GOT3 (cell line): ENCODE measurements at regions not wholly inside any gene's neighbourhood (a gene's known extent, or its start where the extent isn't known, plus 50 kb on each side); places are given as distances from the start of the nearest gene placed in this dataset.

Experiments used
- DNase-seq: peaks from one replicate; lab custom pipeline; 2025; ENCODE audit warnings: mixed read lengths; lab: John Stamatoyannopoulos, UW

DNA sequence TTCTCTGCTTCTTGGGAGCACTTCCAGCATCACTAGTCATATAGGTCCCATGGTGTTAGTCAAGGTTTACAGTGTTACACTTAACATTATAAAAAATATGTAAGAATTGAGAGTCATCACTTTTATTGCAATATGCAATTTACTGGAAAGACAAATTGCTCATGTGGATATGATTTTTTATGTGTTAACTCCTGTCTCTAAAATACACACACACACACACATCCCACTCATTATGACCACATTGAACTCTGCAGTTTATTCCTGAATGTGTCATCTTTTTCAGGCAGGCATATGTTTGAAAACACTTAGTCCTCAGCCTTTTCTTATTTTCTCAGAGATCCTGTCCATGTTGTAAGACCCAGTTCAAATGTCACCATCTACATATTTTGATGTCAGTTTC is 148.5 kb upstream of the MRPS30 start:
- DNase-seq: no peak

DNA sequence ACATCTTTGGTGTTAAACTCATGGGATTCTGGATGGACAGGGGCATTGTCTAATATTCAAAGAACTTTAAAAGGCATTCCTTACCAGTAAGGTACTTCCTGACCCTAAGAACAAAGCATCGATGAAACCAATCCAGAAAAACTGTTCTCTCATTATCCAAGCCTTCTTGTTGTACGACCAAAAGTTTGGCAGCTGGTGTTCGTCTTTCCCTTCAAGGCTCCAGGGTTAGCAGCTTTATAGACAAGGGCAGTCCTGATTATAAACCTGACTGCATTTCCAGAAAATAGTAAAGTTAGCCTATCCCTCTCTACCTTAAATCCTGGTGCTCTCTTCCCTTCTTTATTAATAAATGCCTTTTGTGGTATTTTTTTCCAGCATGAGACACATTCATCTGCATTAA is 149.4 kb upstream of the MRPS30 start:
- no peak for DNase-seq

DNA sequence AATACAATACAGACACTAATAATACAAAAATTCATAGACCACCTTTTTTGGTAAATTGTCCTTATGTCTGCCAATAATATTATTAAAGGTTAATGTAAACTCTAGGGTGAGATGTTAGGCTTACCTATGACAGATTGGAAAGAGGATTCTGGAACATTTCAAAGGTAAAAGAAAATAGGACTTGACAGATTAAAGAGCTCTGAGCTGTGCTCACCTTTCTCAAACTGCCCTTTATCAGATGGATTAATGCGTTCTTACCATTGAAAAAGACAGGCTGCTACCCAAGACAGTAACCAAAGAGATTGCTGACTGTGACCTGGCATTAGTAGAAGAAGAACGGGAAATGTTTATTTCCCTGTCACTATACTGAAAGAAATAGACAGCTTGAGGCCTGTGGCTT is 156.1 kb upstream of the MRPS30 start:
- no peak for DNase-seq

DNA sequence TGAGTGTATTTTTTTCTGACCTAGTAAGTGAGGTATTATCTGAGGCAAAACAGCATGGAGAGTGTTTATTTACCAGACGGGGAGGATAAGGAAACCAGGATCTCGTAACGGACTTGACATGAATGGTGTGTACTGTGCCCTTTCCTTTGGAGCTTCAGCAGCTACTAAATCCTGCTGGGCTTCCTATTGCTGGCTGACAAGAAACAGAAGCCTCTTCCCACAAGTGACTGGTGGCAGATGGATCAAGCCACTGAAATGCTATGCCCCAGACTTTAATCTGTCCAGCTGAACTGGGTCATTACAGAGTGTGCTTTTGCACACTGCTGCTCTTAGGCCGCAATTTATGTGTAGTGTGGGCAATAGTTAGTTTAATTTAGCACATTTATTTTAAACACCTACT is 162.7 kb upstream of the MRPS30 start:
- no peak for DNase-seq

DNA sequence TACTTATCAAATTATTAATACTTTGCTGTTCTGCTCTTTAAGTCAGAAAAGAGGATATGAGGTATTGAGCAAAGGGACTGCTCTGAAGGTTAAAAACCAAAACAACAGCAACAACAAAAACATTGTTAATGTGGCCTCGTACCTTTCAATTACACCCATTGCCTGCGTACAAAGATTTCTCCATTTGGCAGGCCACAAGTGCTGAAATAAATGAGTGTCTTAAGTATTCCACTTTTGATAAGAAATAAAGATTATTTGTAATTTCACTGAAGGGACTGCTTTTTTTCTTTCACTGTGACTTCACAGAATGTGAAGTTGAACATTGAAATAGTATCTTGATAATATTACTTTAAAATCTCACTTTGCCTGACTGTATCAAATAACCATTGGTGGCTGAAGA is 163.2 kb upstream of the MRPS30 start:
- no peak for DNase-seq

DNA sequence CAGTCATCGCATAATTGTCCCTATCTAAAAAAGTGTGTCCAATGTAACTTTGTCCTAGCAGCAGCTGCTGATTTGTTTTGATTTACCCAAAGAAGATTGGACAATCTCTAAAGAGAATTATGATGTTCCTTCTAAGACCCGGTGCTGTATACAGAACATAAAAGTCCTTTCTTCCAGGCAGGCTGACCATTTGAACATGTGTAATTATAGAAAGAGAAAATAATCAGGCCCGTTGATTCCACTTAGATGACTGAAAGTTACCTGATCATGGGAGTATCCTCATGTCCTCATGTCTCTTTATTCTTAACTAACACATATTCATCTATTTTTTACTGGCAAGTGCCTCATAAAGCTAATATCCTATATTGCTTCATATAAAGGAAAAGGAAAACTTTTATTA is 164.1 kb upstream of the MRPS30 start:
- no peak for DNase-seq

DNA sequence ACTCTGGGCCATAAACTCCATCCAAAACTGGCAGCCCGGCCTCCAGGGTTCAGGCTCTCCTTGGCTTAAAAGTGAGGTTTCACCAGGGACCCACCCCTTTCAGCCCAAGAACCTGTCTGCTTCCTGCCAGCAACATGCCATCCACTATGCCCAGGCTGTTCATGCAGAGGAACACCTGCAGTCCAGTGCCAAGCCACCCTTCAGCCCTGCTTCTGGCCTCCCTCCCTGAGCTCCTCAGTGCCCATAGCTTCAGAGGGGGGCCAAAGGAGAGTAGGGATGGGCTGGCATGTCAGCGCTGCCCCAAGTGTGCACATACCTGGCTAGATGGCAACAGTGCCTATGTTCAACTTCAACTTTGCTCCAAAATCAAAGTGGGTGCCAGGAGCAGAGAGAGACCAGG is 166.9 kb upstream of the MRPS30 start:
- no peak for DNase-seq

DNA sequence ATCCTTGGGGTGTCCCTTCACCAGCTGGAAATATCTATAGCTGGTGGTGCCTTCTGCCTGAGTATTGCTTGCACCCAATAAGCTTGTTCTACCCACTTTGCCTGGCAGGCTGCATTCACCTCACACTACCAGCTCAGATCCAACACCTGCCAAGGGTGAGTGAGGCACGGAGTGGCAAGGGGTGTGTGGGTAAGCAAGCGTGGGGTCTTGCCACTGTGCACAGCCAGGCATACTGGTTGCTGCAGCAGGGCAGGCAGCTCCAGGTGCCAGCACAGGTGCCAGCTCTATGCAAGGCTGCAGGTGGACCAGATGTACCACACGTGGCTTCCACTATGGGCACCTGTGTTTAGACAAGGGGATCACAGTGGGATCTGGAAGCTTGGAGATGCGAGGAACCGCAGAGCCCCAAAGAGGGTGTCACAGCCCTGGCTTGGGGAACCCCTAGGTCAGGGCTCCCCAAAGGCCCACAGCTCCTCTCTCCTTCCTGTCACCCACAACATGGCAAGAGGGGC is 167.7 kb upstream of the MRPS30 start:
- DNase-seq: no peak

DNA sequence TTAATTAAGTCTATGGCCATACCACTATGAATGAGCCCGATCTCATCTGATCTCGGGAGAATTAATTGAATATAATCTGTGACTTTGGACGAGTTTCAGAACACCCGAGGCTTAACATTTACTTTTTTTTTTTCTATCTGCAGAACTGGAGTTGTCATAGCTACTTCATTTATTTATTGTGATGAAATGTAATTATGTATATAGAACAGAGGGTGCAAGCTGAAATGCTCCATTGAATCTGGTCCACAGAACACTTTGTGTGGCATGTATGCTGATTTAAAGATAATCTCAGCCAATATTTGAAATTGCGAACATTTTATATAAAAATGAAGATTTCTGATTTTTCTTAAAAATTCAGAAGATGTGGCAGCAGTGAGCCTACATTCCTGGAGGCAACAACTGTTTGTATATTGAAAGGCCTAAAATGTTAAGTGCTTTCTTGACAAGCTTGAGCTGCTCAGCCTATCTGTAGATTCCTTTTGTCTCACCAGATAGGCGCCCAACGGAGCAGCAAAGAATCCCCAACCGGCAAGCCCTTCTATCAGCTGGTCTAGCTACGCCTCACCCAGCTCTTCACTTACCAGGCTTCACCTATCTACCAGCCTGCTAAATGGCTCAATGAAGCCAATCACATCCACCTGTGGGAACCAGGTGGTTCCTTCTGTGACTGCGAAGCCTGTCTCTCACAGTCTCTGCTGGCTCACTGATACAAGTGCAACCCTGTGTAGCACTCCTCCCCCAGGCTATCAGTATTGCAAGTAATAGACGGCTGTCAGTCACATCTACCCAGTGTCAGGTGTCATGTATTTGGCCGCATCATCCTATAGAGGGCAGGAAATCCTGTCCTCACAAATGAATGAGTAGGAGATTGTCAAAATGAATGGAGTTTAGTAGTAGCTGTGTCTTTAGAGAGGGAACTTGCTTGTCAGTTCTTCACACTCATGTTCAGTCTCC is 170.6 kb upstream of the MRPS30 start:
- no peak for DNase-seq

DNA sequence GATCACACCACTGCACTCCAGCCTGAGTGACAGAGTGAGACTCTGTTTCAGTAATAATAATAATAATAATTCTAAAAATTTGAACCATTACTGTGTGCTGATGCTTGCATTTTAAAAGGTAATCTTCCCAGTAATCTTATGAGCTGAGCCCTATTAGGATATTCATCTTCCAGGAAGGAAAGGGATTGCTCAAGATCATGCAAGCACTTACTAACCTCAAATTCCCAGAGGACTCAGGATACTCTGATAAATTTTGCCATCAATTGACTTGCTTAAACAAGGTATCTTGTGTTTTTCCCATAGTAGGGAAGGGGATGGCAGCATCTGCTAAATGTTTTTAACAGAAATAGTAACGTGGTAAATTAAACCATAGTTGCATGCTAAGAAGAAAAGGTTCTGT is 176.4 kb upstream of the MRPS30 start:
- DNase-seq: no peak

DNA sequence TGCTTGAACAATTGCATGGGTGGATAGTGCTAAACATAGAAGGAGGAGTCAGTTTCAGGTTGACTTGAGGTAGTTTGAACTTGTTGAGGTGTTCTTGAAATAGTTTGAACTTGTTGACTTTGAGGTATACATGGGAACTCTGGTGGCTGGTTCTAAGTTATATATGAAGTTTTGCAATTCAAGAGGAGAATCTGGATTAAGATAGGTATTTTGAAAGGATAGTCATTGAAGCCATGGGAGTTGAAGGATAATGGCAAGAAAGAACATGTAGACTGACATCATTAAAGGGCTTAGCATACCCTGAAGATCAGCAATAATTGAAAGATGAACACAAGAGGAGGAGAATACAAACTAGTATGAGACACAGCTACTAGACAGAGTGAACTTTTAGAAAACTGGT is 181.9 kb upstream of the MRPS30 start:
- no peak for DNase-seq

DNA sequence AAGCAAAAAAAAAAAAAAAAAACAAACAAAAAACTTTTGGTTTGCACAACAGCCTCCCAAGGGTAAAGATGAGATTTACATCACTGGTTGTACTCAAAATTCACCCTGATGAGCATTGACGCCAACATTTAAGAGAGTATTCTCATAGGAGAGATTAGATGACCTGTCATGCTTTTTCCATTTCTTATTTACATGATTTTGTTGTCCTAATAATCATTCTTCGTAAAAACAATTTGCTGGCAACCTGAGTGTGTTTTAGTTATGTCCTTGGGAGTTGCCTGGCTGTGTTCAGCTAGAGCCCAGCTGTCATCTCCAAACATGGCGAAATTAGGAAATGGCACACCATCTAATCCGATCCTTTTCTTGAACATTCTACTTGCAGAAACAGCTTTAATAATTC is 186.4 kb upstream of the MRPS30 start:
- DNase-seq: no peak

DNA sequence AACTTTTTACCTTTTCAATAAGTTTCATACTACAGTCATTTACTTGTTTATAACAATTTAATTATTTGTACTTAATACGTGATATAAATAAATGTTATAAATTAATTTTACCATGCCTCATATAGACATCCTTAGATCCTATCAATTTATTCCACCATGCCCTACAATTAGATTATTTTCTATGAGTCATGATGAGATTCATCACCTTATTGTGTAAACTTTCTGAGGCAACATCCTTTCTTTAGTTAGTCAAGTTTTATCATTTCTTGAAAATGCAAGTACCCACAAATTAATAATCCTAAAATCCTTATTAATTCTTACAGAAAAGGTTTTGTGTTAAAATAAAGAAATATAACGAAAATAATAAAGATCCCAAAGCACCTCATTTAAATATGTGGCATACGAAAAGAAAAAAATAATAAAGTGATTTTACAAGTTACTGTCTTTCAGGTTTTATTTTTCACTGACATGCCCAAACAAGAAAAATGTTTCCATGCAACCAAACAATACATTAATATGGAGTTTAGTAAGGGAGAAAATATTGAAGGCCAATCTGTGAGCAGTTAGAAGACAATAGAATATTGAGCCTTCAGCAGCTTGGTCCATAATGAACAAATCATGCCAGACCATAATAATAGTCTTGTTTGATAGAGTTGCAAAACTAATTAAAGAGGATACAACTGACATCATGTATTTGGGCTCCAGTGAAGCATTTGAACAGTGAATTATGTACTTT is 188.7 kb upstream of the MRPS30 start:
- DNase-seq: no peak

DNA sequence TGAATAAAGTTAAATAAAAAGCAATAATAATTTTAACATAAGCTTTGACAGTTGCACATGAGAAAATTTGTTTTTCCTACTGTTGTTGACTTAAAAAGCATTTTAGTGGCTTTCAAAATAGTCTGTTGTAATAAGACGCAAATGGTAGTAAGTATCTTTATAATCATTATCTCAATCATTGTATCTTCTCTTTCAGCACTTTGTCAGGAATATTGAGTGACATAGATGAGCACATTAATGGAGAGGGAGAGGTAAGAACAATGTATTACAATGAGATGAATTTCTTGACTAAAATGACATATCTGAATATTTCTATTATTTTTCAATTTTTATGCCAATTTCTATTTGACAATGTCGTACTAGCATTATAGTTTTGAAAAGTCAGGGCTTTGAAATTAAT is 193.9 kb upstream of the MRPS30 start:
- no peak for DNase-seq

DNA sequence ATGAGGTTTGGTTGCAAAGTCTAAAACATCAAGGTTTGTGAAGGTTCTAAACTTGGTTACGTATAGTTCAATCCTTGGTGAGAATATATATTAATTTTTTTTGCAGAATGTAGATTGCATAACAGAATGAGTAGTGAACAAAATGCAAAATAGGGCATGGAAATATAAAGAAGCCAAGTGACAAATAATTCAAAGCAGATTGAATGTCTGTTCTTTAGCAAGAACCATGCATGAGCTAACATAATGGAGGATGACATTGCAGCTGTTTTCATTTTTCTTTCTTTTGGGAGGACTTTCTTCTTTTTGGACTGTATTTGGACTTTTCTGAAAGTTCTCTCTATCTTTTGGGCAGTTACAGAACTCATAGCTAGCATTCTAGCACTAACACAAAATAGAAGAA is 194.8 kb upstream of the MRPS30 start:
- DNase-seq: no peak

DNA sequence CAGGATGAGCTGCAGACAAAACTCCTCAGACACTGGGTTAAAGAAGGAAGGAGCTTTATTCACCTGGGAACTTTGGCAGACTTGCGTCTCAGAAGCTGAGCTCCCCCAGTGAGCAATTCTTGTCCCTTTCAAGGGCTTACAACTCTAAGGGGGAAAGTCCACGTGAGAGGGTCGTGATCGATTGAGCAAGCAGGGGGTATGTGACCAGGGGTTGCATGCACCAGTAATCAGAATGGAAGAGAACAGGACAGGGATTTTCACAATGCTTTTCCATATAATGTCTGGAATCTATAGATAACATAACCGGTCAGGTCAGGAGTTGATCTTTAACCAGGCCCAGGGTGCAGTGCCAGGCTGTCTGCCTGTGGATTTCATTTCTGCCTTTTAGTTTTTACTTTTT is 202.8 kb upstream of the MRPS30 start:
- DNase-seq: no peak

DNA sequence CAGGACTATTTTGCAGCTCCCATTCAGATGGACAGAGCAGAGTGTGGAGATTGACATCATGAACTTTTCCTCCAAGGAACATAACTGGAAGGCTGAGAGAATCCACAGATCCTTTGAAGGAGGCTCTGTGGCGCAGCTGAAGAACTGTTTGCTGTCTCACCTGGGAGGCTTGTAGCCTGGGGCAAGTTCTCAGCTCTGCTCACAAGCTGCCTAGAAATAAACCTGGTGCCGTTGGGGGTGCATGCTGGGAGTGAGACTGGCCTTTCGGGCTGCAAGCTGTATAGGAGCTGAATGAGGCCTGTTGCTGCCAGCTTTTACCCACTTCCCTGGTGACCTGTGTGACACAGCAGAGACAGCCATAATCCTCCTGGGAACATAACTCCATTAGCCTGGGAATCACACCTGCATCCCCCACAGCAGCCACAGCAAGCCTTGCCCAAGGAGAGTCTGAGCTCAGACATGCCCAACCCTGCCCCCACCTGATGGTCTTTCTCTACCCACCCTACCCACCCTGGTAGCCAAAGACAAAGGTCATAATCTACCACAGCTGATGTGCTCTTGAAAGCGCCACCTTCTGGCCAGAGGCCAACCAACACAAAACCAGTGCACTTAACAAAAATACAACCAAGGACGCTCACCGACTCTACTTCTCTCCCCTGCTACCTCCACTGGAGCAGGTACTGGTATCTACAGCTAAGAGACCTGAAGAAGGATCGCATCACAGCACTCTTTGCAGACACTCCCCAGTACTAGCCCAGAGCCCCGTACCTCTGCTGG is 205.1 kb upstream of the MRPS30 start:
- no peak for DNase-seq

DNA sequence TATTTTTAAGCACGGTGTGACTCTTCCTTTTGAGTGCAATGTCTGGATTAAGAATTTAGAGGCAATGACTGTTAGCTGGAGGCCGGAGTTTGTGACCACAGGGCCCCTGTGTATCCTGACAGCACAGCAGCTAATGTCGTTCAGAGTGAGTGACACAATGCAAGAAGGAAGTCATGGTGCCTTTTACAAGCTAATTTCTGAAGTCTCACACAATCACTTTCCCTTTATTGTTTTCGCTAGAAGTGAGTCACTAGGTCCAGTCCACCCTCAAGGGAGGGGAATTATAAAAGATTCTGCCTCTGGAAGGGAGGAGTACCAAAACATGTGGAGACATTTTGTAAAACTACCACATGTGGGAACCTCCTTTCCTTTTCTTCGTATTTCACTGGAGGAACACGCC is 185.5 kb upstream of the FGF10 start:
- no peak for DNase-seq

DNA sequence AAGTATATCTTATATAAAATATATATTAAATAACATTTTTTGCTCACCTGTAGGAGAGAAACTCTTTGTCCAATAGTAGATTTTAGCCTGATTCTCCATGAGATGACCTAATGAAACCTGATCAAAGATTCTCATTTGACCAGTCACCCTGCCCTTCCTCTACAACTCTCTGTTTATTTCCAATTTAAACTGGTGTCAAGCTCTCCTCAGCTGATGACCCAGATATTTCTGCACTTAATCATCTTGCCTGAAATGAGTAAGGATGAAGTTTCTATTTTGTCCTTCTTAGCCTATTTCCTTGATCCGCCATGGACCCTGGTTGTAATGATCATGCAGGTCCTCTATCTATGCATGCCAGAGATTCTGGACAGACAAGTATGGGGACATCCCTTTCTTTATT is 179.3 kb upstream of the FGF10 start:
- DNase-seq: no peak

DNA sequence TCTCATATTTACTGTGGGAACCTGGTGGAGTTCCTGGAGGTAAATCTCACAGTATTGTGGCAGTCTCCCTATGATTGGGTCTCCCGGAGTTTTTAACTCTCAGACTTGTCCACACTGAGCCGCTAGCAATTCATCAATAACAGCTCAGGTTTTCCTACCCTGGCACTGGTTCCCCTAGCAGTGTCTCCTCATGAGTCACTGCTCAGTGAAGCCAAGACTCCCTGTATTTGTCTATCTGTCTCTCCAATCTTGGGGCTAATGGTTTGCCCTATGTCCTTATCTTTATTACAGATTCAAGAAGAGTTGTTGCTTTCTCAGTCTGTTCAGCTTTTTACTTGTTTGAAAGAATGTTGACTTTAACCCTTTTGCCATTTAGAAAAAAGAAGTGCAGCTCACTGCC is 176.7 kb upstream of the FGF10 start:
- no peak for DNase-seq

DNA sequence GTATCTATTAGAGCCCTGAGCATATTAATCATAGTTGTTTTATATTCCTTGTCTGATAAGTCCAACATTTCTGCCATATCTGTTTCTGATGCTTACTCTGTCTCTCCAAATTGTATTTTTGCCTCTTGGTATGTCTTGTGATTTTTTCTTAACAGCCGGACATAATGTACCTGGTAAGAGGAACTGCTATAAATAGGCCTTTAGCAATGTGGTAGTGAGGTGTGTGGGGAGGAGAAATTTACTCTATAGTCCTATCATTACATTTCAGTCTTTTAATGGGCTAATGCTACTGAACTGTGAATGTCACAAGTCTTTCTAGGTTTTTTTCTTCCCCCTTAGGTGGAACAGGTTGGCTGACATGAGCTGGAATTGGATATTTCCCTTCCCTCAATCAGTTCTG is 176.1 kb upstream of the FGF10 start:
- no peak for DNase-seq

DNA sequence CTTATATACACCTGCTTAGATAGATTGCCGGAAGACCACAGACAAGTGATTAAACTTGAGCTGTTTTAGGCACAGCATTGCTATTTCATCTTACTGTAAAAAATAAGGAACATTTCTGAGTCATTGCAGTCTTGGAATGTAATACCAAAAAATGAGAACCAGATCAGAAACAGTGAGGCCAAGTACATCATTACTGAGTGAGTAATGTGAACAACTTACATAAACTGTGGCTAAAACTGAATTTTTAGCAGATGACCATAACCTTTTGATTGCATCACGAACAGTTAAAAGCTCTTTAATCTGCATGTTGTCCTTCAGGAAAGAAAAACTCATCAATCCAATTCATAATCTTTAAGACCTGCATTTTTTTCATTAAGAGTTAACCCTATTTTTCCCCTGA is 157.1 kb upstream of the FGF10 start:
- no peak for DNase-seq

DNA sequence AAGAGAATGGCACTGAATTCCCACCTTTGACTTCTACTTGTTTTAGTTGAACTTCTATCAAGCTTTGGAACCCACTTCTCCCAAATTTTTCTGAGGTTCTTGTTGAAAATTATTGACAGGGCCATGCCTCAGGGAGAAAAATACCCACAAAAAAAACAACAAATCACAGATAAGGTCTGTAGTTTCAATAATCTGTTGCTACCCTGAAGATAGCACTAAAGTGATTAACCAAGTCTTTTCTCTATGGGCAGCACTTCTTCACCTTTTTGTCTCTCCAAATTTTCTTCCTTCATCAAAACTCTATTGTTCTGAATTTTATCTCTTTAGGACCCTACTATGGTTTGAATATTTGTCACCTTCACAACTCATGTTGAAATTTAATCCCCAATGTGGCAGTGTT is 154.3 kb upstream of the FGF10 start:
- DNase-seq: no peak
